Panc1 (cell line): ENCODE measurements at regions not wholly inside any gene's neighbourhood (a gene's known extent, or its start where the extent isn't known, plus 50 kb on each side); places are given as distances from the start of the nearest gene placed in this dataset.

Source experiments
- ATAC-seq: fragments of 200-7000 bp; cut with Tn5 transposase; 2 replicates; pipeline ENCODE4 v1.9.1; 2020; ENCODE audit warnings: mild to moderate bottlenecking, moderate library complexity
- BruUV-seq: library from RNA; stranded (reverse); fragments of 400-500 nt; replicated peaks from 2 replicates; lab custom pipeline; 2021; lab: Mats Ljungman, UMichigan
- CTCF ChIA-PET: fragments of 300-600 bp; sonication (Branson Sonifier 250); formaldehyde crosslinking; loops from one replicate; lab custom pipeline; 2022; ENCODE audit warnings: antibody characterized with exemption; lab: Charles Lee
- POLR2A ChIA-PET: fragments of 300-600 bp; sonication (Branson Sonifier 250); formaldehyde crosslinking; loops from one replicate; lab custom pipeline; 2022; ENCODE audit warnings: antibody characterized with exemption; lab: Charles Lee
- DNase-seq: peaks from one replicate; pipeline ENCODE4 v3.0.0-alpha.2; 2010; ENCODE audit warnings: low read depth, low spot score
- H3K27ac ChIP-seq: 2 replicates; pipeline ENCODE4 v1.5.1; 2011; ENCODE audit warnings: mild to moderate bottlenecking, low read length, inconsistent platforms
- H3K27me3 ChIP-seq: fragments of 200-500 bp; sonication (Bioruptor generic); 2 replicates; pipeline ENCODE4 v1.6.0; 2014; ENCODE audit warnings: low read length, inconsistent platforms; ENCODE audit not compliant: control insufficient read depth, insufficient read depth
- H3K36me3 ChIP-seq: fragments of 200-500 bp; sonication (Bioruptor generic); 2 replicates; pipeline ENCODE4 v1.5.1; 2014; ENCODE audit warnings: inconsistent platforms, mild to moderate bottlenecking, low read length, moderate library complexity; ENCODE audit not compliant: control insufficient read depth, insufficient read depth
- H3K4me1 ChIP-seq: 2 replicates; pipeline ENCODE4 v1.5.1; 2011; ENCODE audit warnings: inconsistent platforms, mild to moderate bottlenecking, low read length, moderate library complexity; ENCODE audit not compliant: control insufficient read depth, insufficient read depth
- H3K4me3 ChIP-seq, 2 experiments: 2 replicates each; pipeline ENCODE4 v1.5.1; 2011 to 2012; ENCODE audit warnings: low read depth in 2 of 2, low read length in 2 of 2, mild to moderate bottlenecking in 2 of 2, inconsistent platforms in 1 of 2, moderate library complexity in 1 of 2
- H3K9me3 ChIP-seq: fragments of 200-500 bp; sonication (Bioruptor generic); 2 replicates; pipeline ENCODE4 v1.5.1; 2014; ENCODE audit warnings: low read depth, mild to moderate bottlenecking, inconsistent platforms, low read length, moderate library complexity; ENCODE audit not compliant: control insufficient read depth, insufficient read depth
- POLR2AphosphoS5 ChIP-seq: IDR thresholded peaks from 2 replicates; pipeline ENCODE4 v1.6.1; 2012; ENCODE audit warnings: mild to moderate bottlenecking, low read depth, low read length, moderate library complexity
- SIN3A ChIP-seq: IDR thresholded peaks from 2 replicates; pipeline ENCODE4 v1.6.1; 2012; ENCODE audit warnings: low read depth, mild to moderate bottlenecking, low read length, moderate library complexity, borderline replicate concordance; ENCODE audit not compliant: insufficient read depth
- TCF7L2 ChIP-seq: IDR thresholded peaks from 2 replicates; pipeline ENCODE4 v1.6.1; 2011; ENCODE audit warnings: mild to moderate bottlenecking, low read depth, low read length, inconsistent platforms
- in situ Hi-C: cut with HindIII; loops from 2 replicates; pipeline ENCODE4 v1.10.0; 2016; ENCODE audit warnings: low sequenced_read_pairs, low pct_unique_long_range_greater_than_20kb
- intact Hi-C: fragments of 100-400 bp; cut with micrococcal nuclease; formaldehyde crosslinking; loops from one replicate; pipeline ENCODE4 v1.10.0; 2022; ENCODE audit not compliant: unreplicated experiment
- TF ChIP-seq, protein P1 (sequence below): fragments of 450-650 bp; IDR thresholded peaks from 2 replicates; pipeline ENCODE4 v1.5.1; 2017; ENCODE audit warnings: mild to moderate bottlenecking
- TF ChIP-seq, protein P2 (sequence below), 2 experiments: IDR thresholded peaks; 2 replicates each; pipeline ENCODE4 v1.6.1; 2011 to 2012; ENCODE audit warnings: low read depth in 2 of 2, control low read depth in 1 of 2, low read length in 1 of 2, mild to moderate bottlenecking in 1 of 2, moderate library complexity in 1 of 2; ENCODE audit not compliant: insufficient read depth in 1 of 2

- H3K9me3 ChIP-seq = no peaks in the 10 kb centered on the region
- no peaks in the 10 kb centered on the region for H3K36me3 ChIP-seq
- peaks cover 8% of the 10 kb centered on the region; the same call in 1 of the 2 replicates for H3K27me3 ChIP-seq
- CTCF ChIA-PET = no interaction called here
- no TSS peak for BruUV-seq
- ATAC-seq = no peak
- POLR2A ChIA-PET = no interaction called here
- in situ Hi-C loops (no loop called here), intact Hi-C loops (no loop called here)
- no peak overlapping the region for H3K4me3 ChIP-seq
- H3K4me1 ChIP-seq = no peaks in the 10 kb centered on the region
- no peak overlapping the region for H3K27ac ChIP-seq
- DNase-seq = no peak
- no peak for TF ChIP-seq SIN3A
- TF ChIP-seq, protein P1, sequence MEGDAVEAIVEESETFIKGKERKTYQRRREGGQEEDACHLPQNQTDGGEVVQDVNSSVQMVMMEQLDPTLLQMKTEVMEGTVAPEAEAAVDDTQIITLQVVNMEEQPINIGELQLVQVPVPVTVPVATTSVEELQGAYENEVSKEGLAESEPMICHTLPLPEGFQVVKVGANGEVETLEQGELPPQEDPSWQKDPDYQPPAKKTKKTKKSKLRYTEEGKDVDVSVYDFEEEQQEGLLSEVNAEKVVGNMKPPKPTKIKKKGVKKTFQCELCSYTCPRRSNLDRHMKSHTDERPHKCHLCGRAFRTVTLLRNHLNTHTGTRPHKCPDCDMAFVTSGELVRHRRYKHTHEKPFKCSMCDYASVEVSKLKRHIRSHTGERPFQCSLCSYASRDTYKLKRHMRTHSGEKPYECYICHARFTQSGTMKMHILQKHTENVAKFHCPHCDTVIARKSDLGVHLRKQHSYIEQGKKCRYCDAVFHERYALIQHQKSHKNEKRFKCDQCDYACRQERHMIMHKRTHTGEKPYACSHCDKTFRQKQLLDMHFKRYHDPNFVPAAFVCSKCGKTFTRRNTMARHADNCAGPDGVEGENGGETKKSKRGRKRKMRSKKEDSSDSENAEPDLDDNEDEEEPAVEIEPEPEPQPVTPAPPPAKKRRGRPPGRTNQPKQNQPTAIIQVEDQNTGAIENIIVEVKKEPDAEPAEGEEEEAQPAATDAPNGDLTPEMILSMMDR = no peak
- TF ChIP-seq, protein P2, sequence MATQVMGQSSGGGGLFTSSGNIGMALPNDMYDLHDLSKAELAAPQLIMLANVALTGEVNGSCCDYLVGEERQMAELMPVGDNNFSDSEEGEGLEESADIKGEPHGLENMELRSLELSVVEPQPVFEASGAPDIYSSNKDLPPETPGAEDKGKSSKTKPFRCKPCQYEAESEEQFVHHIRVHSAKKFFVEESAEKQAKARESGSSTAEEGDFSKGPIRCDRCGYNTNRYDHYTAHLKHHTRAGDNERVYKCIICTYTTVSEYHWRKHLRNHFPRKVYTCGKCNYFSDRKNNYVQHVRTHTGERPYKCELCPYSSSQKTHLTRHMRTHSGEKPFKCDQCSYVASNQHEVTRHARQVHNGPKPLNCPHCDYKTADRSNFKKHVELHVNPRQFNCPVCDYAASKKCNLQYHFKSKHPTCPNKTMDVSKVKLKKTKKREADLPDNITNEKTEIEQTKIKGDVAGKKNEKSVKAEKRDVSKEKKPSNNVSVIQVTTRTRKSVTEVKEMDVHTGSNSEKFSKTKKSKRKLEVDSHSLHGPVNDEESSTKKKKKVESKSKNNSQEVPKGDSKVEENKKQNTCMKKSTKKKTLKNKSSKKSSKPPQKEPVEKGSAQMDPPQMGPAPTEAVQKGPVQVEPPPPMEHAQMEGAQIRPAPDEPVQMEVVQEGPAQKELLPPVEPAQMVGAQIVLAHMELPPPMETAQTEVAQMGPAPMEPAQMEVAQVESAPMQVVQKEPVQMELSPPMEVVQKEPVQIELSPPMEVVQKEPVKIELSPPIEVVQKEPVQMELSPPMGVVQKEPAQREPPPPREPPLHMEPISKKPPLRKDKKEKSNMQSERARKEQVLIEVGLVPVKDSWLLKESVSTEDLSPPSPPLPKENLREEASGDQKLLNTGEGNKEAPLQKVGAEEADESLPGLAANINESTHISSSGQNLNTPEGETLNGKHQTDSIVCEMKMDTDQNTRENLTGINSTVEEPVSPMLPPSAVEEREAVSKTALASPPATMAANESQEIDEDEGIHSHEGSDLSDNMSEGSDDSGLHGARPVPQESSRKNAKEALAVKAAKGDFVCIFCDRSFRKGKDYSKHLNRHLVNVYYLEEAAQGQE (IDR thresholded peaks at IDR 0.05; ENCODE audit: insufficient read depth in 1 of 2, low read depth in 2 of 2, low read length in 1 of 2) = no peak
- TF ChIP-seq POLR2AphosphoS5 = no peak
- TF ChIP-seq TCF7L2 = no peak
Measured at GRCh38 chr10:78596556-78596955, 472.2 kb upstream of the ZMIZ1 start.

DNA sequence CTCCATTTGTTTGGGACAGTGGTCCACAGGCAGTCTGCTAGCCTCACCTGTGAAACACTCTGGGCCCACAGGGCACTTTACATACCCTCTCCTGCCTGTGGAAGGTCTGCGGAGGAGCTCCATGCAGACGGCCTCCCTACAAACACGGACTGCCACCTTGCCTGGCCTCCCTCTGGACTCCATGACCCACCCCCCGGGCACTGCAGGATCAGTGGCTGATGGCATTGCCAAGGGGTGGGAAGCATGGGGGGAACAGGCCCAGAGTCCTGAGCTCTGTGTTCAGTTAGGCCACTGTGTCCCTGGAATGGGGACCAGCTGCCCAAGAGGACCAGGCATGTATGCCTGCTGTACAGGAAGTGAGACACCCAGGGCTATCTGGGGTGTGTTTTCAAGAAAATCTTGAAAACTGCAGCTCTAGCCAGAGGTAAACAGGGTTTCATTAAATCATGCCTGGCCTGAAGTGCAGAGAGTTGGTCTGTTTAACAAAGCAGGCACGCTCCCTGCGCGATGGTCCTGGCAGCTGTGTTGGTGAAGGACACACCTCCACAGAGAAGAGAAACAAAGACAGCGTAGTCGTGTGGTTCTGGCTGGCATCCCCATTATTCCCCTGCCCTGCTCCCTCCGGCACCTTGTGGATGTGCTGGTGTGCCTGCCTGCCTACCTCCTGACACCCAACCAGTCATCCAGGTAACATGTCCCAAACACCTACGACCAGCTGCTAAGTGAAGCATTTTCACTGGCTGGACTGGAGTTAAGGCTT, 470.8 kb upstream of the ZMIZ1 start:
- DNase-seq (no peak), ATAC-seq (no peak)
- H3K4me1 ChIP-seq = no peaks in the 10 kb centered on the region
- H3K4me3 ChIP-seq = no peak overlapping the region
- no TSS peak for BruUV-seq
- ChIA-PET POLR2A (no interaction called here), CTCF (no interaction called here)
- TF ChIP-seq TCF7L2 (no peak), SIN3A (no peak), POLR2AphosphoS5 (no peak)
- TF ChIP-seq, protein P2 (IDR thresholded peaks at IDR 0.05; ENCODE audit: insufficient read depth in 1 of 2, low read depth in 2 of 2, low read length in 1 of 2) = no peak
- TF ChIP-seq, protein P1 = no peak
- no peaks in the 10 kb centered on the region for H3K9me3 ChIP-seq
- in situ Hi-C loops (no loop called here), intact Hi-C loops (no loop called here)
- H3K27me3 ChIP-seq = no peaks in the 10 kb centered on the region
- no peaks in the 10 kb centered on the region for H3K36me3 ChIP-seq
- H3K27ac ChIP-seq = no peak overlapping the region
